ENCODE measurements at regions not wholly inside any gene's neighbourhood (a gene's known extent, or its start where the extent isn't known, plus 50 kb on each side); places are given as distances from the start of the nearest gene placed in this dataset.

- TF ChIP-seq, protein P1, sequence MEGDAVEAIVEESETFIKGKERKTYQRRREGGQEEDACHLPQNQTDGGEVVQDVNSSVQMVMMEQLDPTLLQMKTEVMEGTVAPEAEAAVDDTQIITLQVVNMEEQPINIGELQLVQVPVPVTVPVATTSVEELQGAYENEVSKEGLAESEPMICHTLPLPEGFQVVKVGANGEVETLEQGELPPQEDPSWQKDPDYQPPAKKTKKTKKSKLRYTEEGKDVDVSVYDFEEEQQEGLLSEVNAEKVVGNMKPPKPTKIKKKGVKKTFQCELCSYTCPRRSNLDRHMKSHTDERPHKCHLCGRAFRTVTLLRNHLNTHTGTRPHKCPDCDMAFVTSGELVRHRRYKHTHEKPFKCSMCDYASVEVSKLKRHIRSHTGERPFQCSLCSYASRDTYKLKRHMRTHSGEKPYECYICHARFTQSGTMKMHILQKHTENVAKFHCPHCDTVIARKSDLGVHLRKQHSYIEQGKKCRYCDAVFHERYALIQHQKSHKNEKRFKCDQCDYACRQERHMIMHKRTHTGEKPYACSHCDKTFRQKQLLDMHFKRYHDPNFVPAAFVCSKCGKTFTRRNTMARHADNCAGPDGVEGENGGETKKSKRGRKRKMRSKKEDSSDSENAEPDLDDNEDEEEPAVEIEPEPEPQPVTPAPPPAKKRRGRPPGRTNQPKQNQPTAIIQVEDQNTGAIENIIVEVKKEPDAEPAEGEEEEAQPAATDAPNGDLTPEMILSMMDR (IDR thresholded peaks at IDR 0.05; ENCODE audit: low read depth, low read length), result no peak
- DNase-seq (ENCODE audit: extremely low read depth, low read depth), result no peak
Observed at GRCh38 chr16:55029509-55029908, 98.8 kb downstream of the IRX5 start.

DNA sequence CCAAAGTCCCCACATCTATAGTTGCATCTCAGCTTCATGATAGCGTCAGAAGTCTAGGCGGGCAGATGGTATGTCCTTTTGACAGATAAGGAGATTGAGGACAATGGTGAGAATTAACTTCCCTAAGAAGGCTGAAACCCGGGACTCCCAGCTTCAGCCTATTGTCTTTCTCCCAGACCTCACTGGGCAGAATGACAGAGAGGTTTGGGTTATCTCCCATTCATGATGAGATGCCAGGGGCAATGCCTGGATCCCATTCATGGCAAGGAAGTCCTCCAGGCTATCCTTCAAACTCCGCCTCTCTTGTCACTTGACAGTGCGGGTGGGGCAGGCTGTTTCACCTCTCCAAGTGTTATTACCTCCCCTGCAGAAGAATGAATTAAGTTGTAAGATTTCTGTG, 100.3 kb downstream of the IRX5 start:
- no peak for DNase-seq (ENCODE audit: extremely low read depth, low read depth)
- TF ChIP-seq, protein P1 (IDR thresholded peaks at IDR 0.05; ENCODE audit: low read depth, low read length), result no peak

DNA sequence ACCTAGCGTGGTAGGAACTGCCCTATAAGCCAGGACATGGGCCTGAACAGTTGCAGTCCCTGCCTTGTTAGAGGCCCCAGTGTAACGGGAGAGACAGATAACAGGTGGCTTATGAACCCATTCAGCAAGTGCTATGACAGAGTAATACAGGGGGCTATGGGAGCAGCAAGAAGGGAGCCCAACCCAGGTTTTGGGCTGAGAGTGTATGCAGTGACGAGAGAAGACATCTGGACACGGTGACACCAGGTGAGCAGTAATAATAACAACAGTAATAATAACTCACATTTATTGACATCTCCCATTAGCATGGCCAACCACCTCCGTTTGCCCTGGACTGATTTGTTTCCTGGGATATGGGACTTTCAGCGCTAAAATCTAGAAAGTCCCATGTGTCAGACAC, 100.8 kb downstream of the IRX5 start:
- no peak for DNase-seq (ENCODE audit: extremely low read depth, low read depth)
- TF ChIP-seq, protein P1 (IDR thresholded peaks at IDR 0.05; ENCODE audit: low read depth, low read length), result no peak

- DNase-seq (ENCODE audit: extremely low read depth, low read depth), result no peak
Observed at GRCh38 chr16:55033225-55034156, 102.8 kb downstream of the IRX5 start.

GRCh38 chr16:55035029-55035428, 104.4 kb downstream of the IRX5 start:
- TF ChIP-seq, protein P1 (IDR thresholded peaks at IDR 0.05; ENCODE audit: low read depth, low read length), result peak; percentile 47
- DNase-seq (ENCODE audit: extremely low read depth, low read depth), result no peak

More at GRCh38 chr16:55033225-55034156, 102.8 kb downstream of the IRX5 start:
- TF ChIP-seq, protein P1 (IDR thresholded peaks at IDR 0.05; ENCODE audit: low read depth, low read length), result no peak

GRCh38 chr16:55035956-55036355, 105.3 kb downstream of the IRX5 start:
- peak; percentile 12 for DNase-seq (ENCODE audit: extremely low read depth, low read depth)
- TF ChIP-seq, protein P1 (IDR thresholded peaks at IDR 0.05; ENCODE audit: low read depth, low read length), result no peak

- DNase-seq (ENCODE audit: extremely low read depth, low read depth), result no peak
- TF ChIP-seq, protein P1 (IDR thresholded peaks at IDR 0.05; ENCODE audit: low read depth, low read length), result no peak
Observed at GRCh38 chr16:55036371-55036821, 105.7 kb downstream of the IRX5 start.
